H1 (cell line): ENCODE measurements at regions not wholly inside any gene's neighbourhood (a gene's known extent, or its start where the extent isn't known, plus 50 kb on each side); places are given as distances from the start of the nearest gene placed in this dataset.

Source experiments
- CTCF ChIA-PET: fragments of 300-600 bp; sonication (Branson Sonifier 250); formaldehyde crosslinking; loops from one replicate; lab custom pipeline; 2021; ENCODE audit not compliant: partially characterized antibody; lab: Charles Lee
- POLR2A ChIA-PET: fragments of 300-600 bp; sonication (Branson Sonifier 250); formaldehyde crosslinking; loops from one replicate; lab custom pipeline; 2021; ENCODE audit warnings: inconsistent platforms; ENCODE audit not compliant: partially characterized antibody; lab: Charles Lee
- DNase-seq, 2 experiments: peaks; one replicate each; pipeline versions ENCODE4 v3.0.0 to v3.0.0-alpha.2; 2010 to 2022; ENCODE audit warnings: low spot score in 2 of 2, low read depth in 1 of 2, mixed read lengths in 1 of 2
- FAIRE-seq: peaks from 2 replicates; lab custom pipeline; 2011; peaks lifted over from hg19 to GRCh38; lab: Jason Lieb, UNC
- H2AFZ ChIP-seq: 2 replicates; pipeline ENCODE4 v1.8.1; 2012; ENCODE audit warnings: low read length, inconsistent platforms
- H2AK5ac ChIP-seq: 2 replicates; pipeline ENCODE4 v1.6.1; 2013; ENCODE audit warnings: low read depth, low read length
- H2BK120ac ChIP-seq: replicated peaks from 2 replicates; pipeline ENCODE3; 2013; ENCODE audit warnings: low read depth, low read length, inconsistent platforms
- H2BK12ac ChIP-seq: 2 replicates; pipeline ENCODE4 v1.6.1; 2013; ENCODE audit warnings: low read depth, low read length
- H2BK15ac ChIP-seq: 2 replicates; pipeline ENCODE4 v1.6.1; 2013; ENCODE audit warnings: low read length
- H2BK20ac ChIP-seq: 2 replicates; pipeline ENCODE4 v1.6.1; 2013; ENCODE audit warnings: low read length
- H2BK5ac ChIP-seq: 2 replicates; pipeline ENCODE4 v1.6.1; 2013; ENCODE audit warnings: low read depth, low read length
- H3K14ac ChIP-seq: 2 replicates; pipeline ENCODE4 v1.6.1; 2013; ENCODE audit warnings: inconsistent platforms; ENCODE audit not compliant: insufficient read length
- H3K18ac ChIP-seq: 2 replicates; pipeline ENCODE4 v1.6.1; 2013; ENCODE audit warnings: low read length; ENCODE audit errors: extremely low read depth
- H3K23ac ChIP-seq: 2 replicates; pipeline ENCODE4 v1.6.1; 2013; ENCODE audit warnings: inconsistent platforms; ENCODE audit not compliant: insufficient read length
- H3K23me2 ChIP-seq: 2 replicates; pipeline ENCODE4 v1.6.1; 2013; ENCODE audit warnings: low read depth, low read length
- H3K27ac ChIP-seq: 2 replicates; pipeline ENCODE4 v1.6.1; 2011; ENCODE audit warnings: low read depth, low read length, inconsistent platforms
- H3K27me3 ChIP-seq, 4 experiments: replicated peaks in 1 of 4; 1 replicate in 1 of 4; 2 replicates in 3 of 4; pipeline versions ENCODE4 v1.6.1 to v1.8.1; 2011 to 2013; ENCODE audit warnings: low read length in 3 of 4, mild to moderate bottlenecking in 3 of 4, inconsistent platforms in 2 of 4, mixed read lengths in 2 of 4, moderate library complexity in 1 of 4; ENCODE audit not compliant: control insufficient read depth in 3 of 4, insufficient read depth in 3 of 4; ENCODE audit errors: extremely low read depth in 1 of 4
- H3K36me3 ChIP-seq, 4 experiments: 2 replicates each; pipeline versions ENCODE4 v1.6.1 to v1.8.1; 2011 to 2013; ENCODE audit warnings: mild to moderate bottlenecking in 4 of 4, low read length in 3 of 4, moderate library complexity in 2 of 4, control low read depth in 1 of 4, inconsistent platforms in 1 of 4; ENCODE audit not compliant: insufficient read depth in 4 of 4, control insufficient read depth in 2 of 4
- H3K4ac ChIP-seq: replicated peaks from 2 replicates; pipeline ENCODE3; 2013; ENCODE audit warnings: low read length, low read depth, mixed read lengths, inconsistent platforms; ENCODE audit not compliant: insufficient read length
- H3K4me1 ChIP-seq, 4 experiments: replicated peaks in 1 of 4; 1 replicate in 1 of 4; 2 replicates in 3 of 4; pipeline versions ENCODE4 v1.6.1 to v1.8.1; 2011 to 2013; ENCODE audit warnings: low read length in 3 of 4, inconsistent platforms in 2 of 4, mixed read lengths in 1 of 4; ENCODE audit not compliant: insufficient read depth in 4 of 4, control insufficient read depth in 3 of 4
- H3K4me2 ChIP-seq, 2 experiments: 2 replicates each; pipeline versions ENCODE4 v1.6.1 to v1.8.1; 2011 to 2013; ENCODE audit warnings: low read depth in 2 of 2, low read length in 2 of 2, control low read depth in 1 of 2, inconsistent platforms in 1 of 2, mild to moderate bottlenecking in 1 of 2; ENCODE audit not compliant: insufficient read depth in 1 of 2
- H3K4me3 ChIP-seq, 4 experiments: fragments of 200-600, 300-600 bp in 1 of 4; sonication (generic), shearing (Covaris generic), sonication (Bioruptor Twin) in 1 of 4; 2 replicates each; pipeline versions ENCODE4 v1.5.1 to v1.8.1; 2011 to 2016; ENCODE audit warnings: low read length in 4 of 4, low read depth in 3 of 4, control low read depth in 2 of 4, inconsistent platforms in 2 of 4, mild to moderate bottlenecking in 2 of 4, mixed read lengths in 1 of 4, moderate library complexity in 1 of 4; ENCODE audit not compliant: insufficient read depth in 2 of 4; ENCODE audit errors: extremely low read depth in 1 of 4
- H3K56ac ChIP-seq: replicated peaks from 2 replicates; pipeline ENCODE3; 2013; ENCODE audit warnings: low read depth, mild to moderate bottlenecking, mixed read lengths, low read length, inconsistent platforms; ENCODE audit not compliant: insufficient read length
- H3K79me1 ChIP-seq: 2 replicates; pipeline ENCODE4 v1.6.1; 2013; ENCODE audit warnings: low read depth, low read length, control low read depth
- H3K79me2 ChIP-seq, 2 experiments: 2 replicates each; pipeline versions ENCODE4 v1.6.1 to v1.8.1; 2012 to 2013; ENCODE audit warnings: low read length in 2 of 2, mild to moderate bottlenecking in 2 of 2, inconsistent platforms in 1 of 2; ENCODE audit not compliant: insufficient read depth in 2 of 2, control insufficient read depth in 1 of 2
- H3K9ac ChIP-seq, 4 experiments: replicated peaks in 1 of 4; 1 replicate in 1 of 4; 2 replicates in 3 of 4; pipeline versions ENCODE4 v1.6.1 to v1.8.1; 2011 to 2013; ENCODE audit warnings: low read depth in 3 of 4, low read length in 3 of 4, control low read depth in 2 of 4, mild to moderate bottlenecking in 2 of 4, moderate library complexity in 2 of 4, inconsistent platforms in 1 of 4; ENCODE audit errors: extremely low read depth in 1 of 4
- H3K9me3 ChIP-seq, 2 experiments: 2 replicates each; pipeline versions ENCODE4 v1.6.1 to v1.8.1; 2012 to 2013; ENCODE audit warnings: mild to moderate bottlenecking in 2 of 2, moderate library complexity in 2 of 2, control low read depth in 1 of 2, inconsistent platforms in 1 of 2, low read depth in 1 of 2, low read length in 1 of 2, mixed read lengths in 1 of 2; ENCODE audit not compliant: insufficient read depth in 2 of 2
- H4K20me1 ChIP-seq, 2 experiments: replicated peaks in 1 of 2; 2 replicates each; pipeline versions ENCODE3 to v1.8.1; 2011 to 2013; ENCODE audit warnings: inconsistent platforms in 2 of 2, low read length in 2 of 2, mild to moderate bottlenecking in 1 of 2; ENCODE audit not compliant: insufficient read depth in 2 of 2, control insufficient read depth in 1 of 2
- H4K5ac ChIP-seq: 2 replicates; pipeline ENCODE4 v1.6.1; 2013; ENCODE audit warnings: low read length, low read depth, mixed read lengths, inconsistent platforms; ENCODE audit not compliant: insufficient read length
- H4K8ac ChIP-seq: 2 replicates; pipeline ENCODE4 v1.8.0; 2013; ENCODE audit warnings: mild to moderate bottlenecking, moderate library complexity, low read length, inconsistent platforms; ENCODE audit not compliant: insufficient read depth; ENCODE audit errors: extremely low read depth
- H4K91ac ChIP-seq: replicated peaks from 2 replicates; pipeline ENCODE3; 2013; ENCODE audit warnings: low read length, mixed read lengths, inconsistent platforms; ENCODE audit not compliant: insufficient read length
- ASH2L ChIP-seq: fragments of 200-600, 300-600 bp; sonication (generic); IDR thresholded peaks from one replicate; pipeline ENCODE4 v1.7.1; 2017; ENCODE audit warnings: low read length
- BCL11A ChIP-seq, 2 experiments: IDR thresholded peaks; one replicate each; pipeline ENCODE4 v1.6.1; 2011; ENCODE audit warnings: low read depth in 2 of 2, low read length in 2 of 2, mild to moderate bottlenecking in 2 of 2
- CTBP2 ChIP-seq: IDR thresholded peaks from 2 replicates; pipeline ENCODE4 v1.7.0; 2011; ENCODE audit warnings: borderline replicate concordance, mild to moderate bottlenecking, moderate library complexity, mixed read lengths, low read length; ENCODE audit not compliant: insufficient read depth, insufficient read length
- RAD21 ChIP-seq, 2 experiments: IDR thresholded peaks in 1 of 2; conservative IDR thresholded peaks in 1 of 2; 2 replicates each; pipeline ENCODE4 v1.6.1; 2011; ENCODE audit warnings: low read depth in 2 of 2, low read length in 2 of 2, improper control_type of control experiment in 1 of 2, inconsistent platforms in 1 of 2, mild to moderate bottlenecking in 1 of 2, moderate library complexity in 1 of 2
- YY1 ChIP-seq: IDR thresholded peaks from 2 replicates; pipeline ENCODE4 v1.6.1; 2011; ENCODE audit warnings: low read depth, mild to moderate bottlenecking, low read length
- WGBS, 2 experiments: shearing (Covaris generic) in 1 of 2; methylation state at CpG; one replicate each; pipeline versions ENCODE4 v1.1.6 to v1.1.7; 2013 to 2015; ENCODE audit warnings: low lambda C conversion rate in 2 of 2, mixed read lengths in 2 of 2, inconsistent platforms in 1 of 2, low coverage in 1 of 2, missing lambda C conversion rate in 1 of 2; ENCODE audit not compliant: insufficient replicate concordance in 2 of 2, insufficient coverage in 1 of 2, insufficient read length in 1 of 2; ENCODE audit errors: extremely low coverage in 1 of 2, missing lambda C conversion rate in 1 of 2; 5-methylcytosine and 5-hydroxymethylcytosine counted together
- TF ChIP-seq, protein P1 (sequence below): IDR thresholded peaks from 2 replicates; pipeline ENCODE4 v1.6.1; 2012; ENCODE audit warnings: inconsistent platforms
- TF ChIP-seq, protein P2 (sequence below): IDR thresholded peaks from 2 replicates; pipeline ENCODE4 v1.6.1; 2012; ENCODE audit warnings: low read length, inconsistent platforms
- TF ChIP-seq, protein P3 (sequence below): IDR thresholded peaks from 2 replicates; pipeline ENCODE4 v1.6.1; 2011; ENCODE audit warnings: low read depth, mild to moderate bottlenecking, low read length; ENCODE audit not compliant: insufficient read depth

DNA sequence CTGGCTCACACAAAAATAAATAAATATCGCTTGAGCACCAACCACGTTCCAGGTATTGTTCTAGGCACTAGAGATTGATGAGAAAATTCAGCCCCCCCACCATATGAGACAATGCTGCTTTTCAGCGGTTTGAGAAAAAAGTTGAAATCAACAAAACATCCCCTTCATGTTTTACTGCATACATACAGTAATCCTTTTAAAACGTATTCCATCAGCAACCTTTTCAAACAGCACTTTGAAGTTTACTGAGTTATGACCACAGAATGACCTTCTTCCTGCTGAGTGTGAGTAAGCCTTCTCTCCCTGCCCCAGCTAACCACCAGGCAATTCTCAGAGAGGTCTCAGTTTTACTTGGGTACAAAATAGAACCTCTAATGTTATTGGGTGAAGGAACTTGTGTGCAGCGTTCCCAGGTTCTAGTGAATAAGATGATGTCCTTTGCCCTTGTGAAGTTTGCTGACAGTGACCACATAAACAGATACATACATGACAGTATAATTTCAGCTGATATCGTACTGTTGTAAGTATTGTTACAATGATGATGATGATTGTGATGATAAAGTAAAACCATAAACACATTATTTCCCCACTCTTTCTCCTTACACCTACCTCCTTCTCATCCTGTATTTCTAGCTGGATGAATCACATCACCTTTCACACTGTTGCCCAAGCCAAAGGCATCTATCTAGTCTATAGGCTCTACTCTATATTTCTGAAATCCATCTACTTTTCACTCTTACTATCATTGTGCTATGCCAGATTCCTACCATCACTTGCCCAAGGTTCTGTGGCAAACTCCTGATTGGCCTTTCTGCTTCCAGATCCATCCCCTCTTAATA, 124.4 kb upstream of the KRR1 start:
- DNase-seq (no peak), FAIRE-seq (no peak)
- Histone ChIP-seq H3K79me2 (no peaks in the 10 kb centered on the region), H2BK5ac (peak overlapping the region; percentile 20; the same call in 1 of the 2 replicates), H3K23me2 (no peaks in the 10 kb centered on the region), H3K23ac (no peak overlapping the region), H2BK12ac (peak overlapping the region; percentile 23), H2AK5ac (no peak overlapping the region; the same call in 1 of the 2 replicates), H3K9me3 (no peaks in the 10 kb centered on the region), H3K4me1 (peaks cover 2 to 25% (median 15%) of the 10 kb centered on the region in 4 experiments; a peak in 5 of 7 replicates), H2BK20ac (peak overlapping the region; percentile 63), H3K56ac (no peak overlapping the region), H4K20me1 (no peaks in the 10 kb centered on the region), H3K9ac (no peak overlapping the region), H3K36me3 (no peaks in the 10 kb centered on the region), H2BK120ac (peak overlapping the region; percentile 35), H3K27ac (no peak overlapping the region), H4K8ac (no peak overlapping the region), H3K14ac (no peak overlapping the region), H3K79me1 (no peaks in the 10 kb centered on the region), H4K5ac (peak overlapping the region; percentile 67), H3K4ac (no peak overlapping the region), H3K4me2 (no peak overlapping the region; a peak in 1 of 4 replicates), H2BK15ac (no peak overlapping the region), H3K4me3 (no peak overlapping the region), H4K91ac (peak overlapping the region; percentile 18), H3K27me3 (no peaks in the 10 kb centered on the region), H3K18ac (peak overlapping the region; percentile 25; the same call in 1 of the 2 replicates), H2AFZ (0 out of 2 replicates have a peak overlapping the region, but pooled peaks have one; percentile 15)
- POLR2A ChIA-PET: interaction anchor here (1.3 kb wide), 1 partner anchor 29 kb away, joined by 5 read pairs; no protein-coding TSS in a partner anchor
- 81% methylated on average over 6 of the region's 6 CpGs; no CpG with 5 or more reads in 1 of the 2 experiments for WGBS, 2 experiments
- CTCF ChIA-PET: no interaction called here
- TF ChIP-seq, protein P1, sequence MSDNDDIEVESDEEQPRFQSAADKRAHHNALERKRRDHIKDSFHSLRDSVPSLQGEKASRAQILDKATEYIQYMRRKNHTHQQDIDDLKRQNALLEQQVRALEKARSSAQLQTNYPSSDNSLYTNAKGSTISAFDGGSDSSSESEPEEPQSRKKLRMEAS: no peak
- TF ChIP-seq YY1 (no peak), CTBP2 (no peak), RAD21 (IDR thresholded peaks at IDR 0.05 in 1 of 2, conservative IDR thresholded peaks at IDR 0.05 in 1 of 2; ENCODE audit: low read depth in 2 of 2, low read length in 2 of 2) (no peak), ASH2L (no peak), BCL11A (IDR thresholded peaks at IDR 0.05; ENCODE audit: low read depth in 2 of 2, low read length in 2 of 2) (no peak)
- TF ChIP-seq, protein P2, sequence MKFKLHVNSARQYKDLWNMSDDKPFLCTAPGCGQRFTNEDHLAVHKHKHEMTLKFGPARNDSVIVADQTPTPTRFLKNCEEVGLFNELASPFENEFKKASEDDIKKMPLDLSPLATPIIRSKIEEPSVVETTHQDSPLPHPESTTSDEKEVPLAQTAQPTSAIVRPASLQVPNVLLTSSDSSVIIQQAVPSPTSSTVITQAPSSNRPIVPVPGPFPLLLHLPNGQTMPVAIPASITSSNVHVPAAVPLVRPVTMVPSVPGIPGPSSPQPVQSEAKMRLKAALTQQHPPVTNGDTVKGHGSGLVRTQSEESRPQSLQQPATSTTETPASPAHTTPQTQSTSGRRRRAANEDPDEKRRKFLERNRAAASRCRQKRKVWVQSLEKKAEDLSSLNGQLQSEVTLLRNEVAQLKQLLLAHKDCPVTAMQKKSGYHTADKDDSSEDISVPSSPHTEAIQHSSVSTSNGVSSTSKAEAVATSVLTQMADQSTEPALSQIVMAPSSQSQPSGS: no peak
- TF ChIP-seq, protein P3, sequence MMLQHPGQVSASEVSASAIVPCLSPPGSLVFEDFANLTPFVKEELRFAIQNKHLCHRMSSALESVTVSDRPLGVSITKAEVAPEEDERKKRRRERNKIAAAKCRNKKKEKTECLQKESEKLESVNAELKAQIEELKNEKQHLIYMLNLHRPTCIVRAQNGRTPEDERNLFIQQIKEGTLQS: no peak
